ENCODE measurements at regions not wholly inside any gene's neighbourhood (a gene's known extent, or its start where the extent isn't known, plus 50 kb on each side); places are given as distances from the start of the nearest gene placed in this dataset.
"Not testable (repeated sequence)": the region's sequence is repeated elsewhere in the genome, so short reads cannot be mapped to it uniquely, and the experiment has no call there.

GRCh38 chr15:24224161-24224560, 451.4 kb upstream of the NPAP1 start:
- Histone ChIP-seq H2BK5ac (ENCODE audit: insufficient read length, low read length) (no peak overlapping the region), H3K14ac (ENCODE audit: insufficient read depth, low read length) (no peak overlapping the region), H3K79me2 (ENCODE audit: insufficient read depth, low read length) (no peaks in the 10 kb centered on the region), H3K27me3 (ENCODE audit: insufficient read depth, low read length) (no peaks in the 10 kb centered on the region), H3K27ac (ENCODE audit: insufficient read length, low read depth, low read length) (no peak overlapping the region), H2BK12ac (ENCODE audit: insufficient read length, low read depth, low read length) (no peak overlapping the region), H3K9me3 (ENCODE audit: control insufficient read depth, low read depth, low read length) (peaks cover 30% of the 10 kb centered on the region), H3K4me2 (ENCODE audit: insufficient read depth, insufficient read length, low read length) (no peak overlapping the region), H4K20me1 (ENCODE audit: control insufficient read depth, insufficient read depth, insufficient read length) (no peaks in the 10 kb centered on the region), H4K8ac (replicated peaks; ENCODE audit: insufficient read length, low read depth, low read length) (no peak overlapping the region), H2AK5ac (ENCODE audit: insufficient read length, low read length) (no peak overlapping the region), H4K5ac (ENCODE audit: insufficient read length, low read depth, low read length) (no peak overlapping the region), H3T11ph (ENCODE audit: low read length) (no peak overlapping the region), H2BK15ac (ENCODE audit: low read depth, low read length) (no peak overlapping the region), H3K4ac (ENCODE audit: low read depth, low read length) (no peak overlapping the region), H4K91ac (ENCODE audit: insufficient read length, low read depth, low read length) (no peak overlapping the region), H2BK20ac (ENCODE audit: low read depth, low read length, poor library complexity, severe bottlenecking) (no peak overlapping the region), H3K18ac (ENCODE audit: insufficient read length, low read depth, low read length) (no peak overlapping the region), H3K56ac (ENCODE audit: insufficient read length, low read depth, low read length) (no peak overlapping the region), H3K79me1 (ENCODE audit: insufficient read depth, low read depth, low read length, poor library complexity, severe bottlenecking) (no peaks in the 10 kb centered on the region), H3K9ac (ENCODE audit: extremely low read depth, insufficient read length, low read length) (no peak overlapping the region), H2BK120ac (ENCODE audit: low read depth, low read length, poor library complexity, severe bottlenecking) (no peak overlapping the region), H3K4me1 (ENCODE audit: insufficient read depth, low read length) (no peaks in the 10 kb centered on the region), H3K23ac (ENCODE audit: insufficient read length, low read depth, low read length) (no peak overlapping the region), H2AFZ (ENCODE audit: low read length) (no peak overlapping the region), H3K23me2 (ENCODE audit: insufficient read length, low read depth, low read length, poor library complexity, severe bottlenecking) (no peaks in the 10 kb centered on the region)
- peaks cover 53 to 72% of the 10 kb centered on the region in 2 experiments for H3K9me3 Mint-ChIP-seq
- no peak for DNase-seq
- peaks cover 3 to 4% (median 4%) of the 10 kb centered on the region in 3 experiments; a peak in 5 of 7 replicates for H3K36me3 Mint-ChIP-seq (ENCODE audit: insufficient read depth in 1 of 3, low read depth in 3 of 3)
- no peak overlapping the region; a peak in 1 of 7 replicates for H3K27ac Mint-ChIP-seq
- WGBS (ENCODE audit: extremely low coverage, insufficient read length, low lambda C conversion rate), result no CpG with 5 or more reads among the region's 1 CpG
- H3K4me1 Mint-ChIP-seq, result no peaks in the 10 kb centered on the region; a peak in 1 of 4 replicates
- no peak for TF ChIP-seq CTCF (conservative IDR thresholded peaks at IDR 0.05)
- H3K4me3 Mint-ChIP-seq, result no peak overlapping the region
- H3K27me3 Mint-ChIP-seq (ENCODE audit: low read depth), result peaks cover 2% of the 10 kb centered on the region

GRCh38 chr15:24228922-24229321, 446.7 kb upstream of the NPAP1 start:
- H2AK5ac ChIP-seq (ENCODE audit: insufficient read length, low read length); H3K27ac Mint-ChIP-seq: not testable (repeated sequence)

More at GRCh38 chr15:24228922-24229321, 446.7 kb upstream of the NPAP1 start:
- H3T11ph ChIP-seq (ENCODE audit: low read length); H2BK120ac ChIP-seq (ENCODE audit: low read depth, low read length, poor library complexity, severe bottlenecking); H3K79me1 ChIP-seq (ENCODE audit: insufficient read depth, low read depth, low read length, poor library complexity, severe bottlenecking); H2BK5ac ChIP-seq (ENCODE audit: insufficient read length, low read length); H3K4me1 Mint-ChIP-seq; DNase-seq; H3K4me1 ChIP-seq (ENCODE audit: insufficient read depth, low read length); H3K4me3 Mint-ChIP-seq; H4K5ac ChIP-seq (ENCODE audit: insufficient read length, low read depth, low read length); H3K27me3 Mint-ChIP-seq (ENCODE audit: low read depth); H2BK15ac ChIP-seq (ENCODE audit: low read depth, low read length); H4K20me1 ChIP-seq (ENCODE audit: control insufficient read depth, insufficient read depth, insufficient read length); H3K4ac ChIP-seq (ENCODE audit: low read depth, low read length); H3K4me2 ChIP-seq (ENCODE audit: insufficient read depth, insufficient read length, low read length); H4K8ac ChIP-seq (replicated peaks; ENCODE audit: insufficient read length, low read depth, low read length); H3K27ac ChIP-seq (ENCODE audit: insufficient read length, low read depth, low read length); H3K23ac ChIP-seq (ENCODE audit: insufficient read length, low read depth, low read length); H4K91ac ChIP-seq (ENCODE audit: insufficient read length, low read depth, low read length); H3K9ac ChIP-seq (ENCODE audit: extremely low read depth, insufficient read length, low read length); H3K14ac ChIP-seq (ENCODE audit: insufficient read depth, low read length); H3K23me2 ChIP-seq (ENCODE audit: insufficient read length, low read depth, low read length, poor library complexity, severe bottlenecking); H2AFZ ChIP-seq (ENCODE audit: low read length); H2BK12ac ChIP-seq (ENCODE audit: insufficient read length, low read depth, low read length); H2BK20ac ChIP-seq (ENCODE audit: low read depth, low read length, poor library complexity, severe bottlenecking); H3K79me2 ChIP-seq (ENCODE audit: insufficient read depth, low read length); H3K18ac ChIP-seq (ENCODE audit: insufficient read length, low read depth, low read length); H3K27me3 ChIP-seq (ENCODE audit: insufficient read depth, low read length); H3K56ac ChIP-seq (ENCODE audit: insufficient read length, low read depth, low read length): not testable (repeated sequence)
- peaks cover 23% of the 10 kb centered on the region for H3K9me3 ChIP-seq (ENCODE audit: control insufficient read depth, low read depth, low read length)
- WGBS (ENCODE audit: extremely low coverage, insufficient read length, low lambda C conversion rate), result no CpG with 5 or more reads among the region's 7 CpGs
- peaks cover 54 to 63% of the 10 kb centered on the region in 2 experiments for H3K9me3 Mint-ChIP-seq
- H3K36me3 Mint-ChIP-seq (ENCODE audit: insufficient read depth in 1 of 3, low read depth in 3 of 3), result peaks cover 6 to 13% (median 12%) of the 10 kb centered on the region in 3 experiments; a peak in 5 of 7 replicates
